ENCODE measurements at regions not wholly inside any gene's neighbourhood (a gene's known extent, or its start where the extent isn't known, plus 50 kb on each side); places are given as distances from the start of the nearest gene placed in this dataset.

DNA sequence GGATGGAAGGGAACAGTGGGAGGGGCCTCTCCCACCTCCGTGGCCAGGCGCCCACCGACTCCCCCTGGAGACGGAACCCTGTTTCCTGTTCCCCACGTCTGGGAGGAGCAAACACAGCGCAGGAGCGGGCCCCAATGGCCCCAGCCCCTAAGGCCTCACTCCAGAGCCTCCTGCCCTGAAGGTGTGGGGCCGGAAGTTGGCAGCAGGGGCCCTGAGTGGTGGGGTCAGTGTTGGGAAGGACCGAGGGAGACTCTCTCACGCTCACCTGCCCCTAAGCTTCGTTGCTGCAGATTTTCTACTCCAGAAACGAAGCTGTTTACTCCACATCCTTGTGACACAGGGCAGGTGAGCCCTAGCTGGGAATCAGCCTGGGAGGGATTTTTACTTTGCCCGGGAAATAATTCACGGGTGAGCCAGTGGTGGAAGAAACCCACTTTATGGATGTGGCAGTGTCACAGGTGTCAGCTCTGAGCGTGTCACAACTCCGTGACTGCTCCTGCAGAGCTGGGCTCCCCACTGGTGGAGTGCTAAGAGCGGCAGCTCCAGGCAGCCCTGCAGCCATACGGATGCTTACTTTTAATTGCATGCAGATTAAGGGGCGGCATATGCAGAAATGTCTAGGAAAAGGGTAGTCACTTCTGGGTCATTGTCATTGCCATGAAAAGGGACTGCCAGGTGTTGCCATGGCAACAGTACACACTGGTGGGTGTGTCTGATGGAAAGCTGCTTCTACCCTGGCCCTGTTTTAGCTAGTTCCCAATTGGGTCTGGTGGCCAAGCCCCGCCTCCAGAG, 77.5 kb upstream of the OLFM1 start:
- Histone ChIP-seq H3K4me1 (ENCODE audit: low read depth) (no peaks in the 10 kb centered on the region), H3K4me3 (no peak overlapping the region), H3K27ac (no peak overlapping the region), H3K27me3 (peaks cover 6% of the 10 kb centered on the region), H3K9me3 (ENCODE audit: low read depth) (no peaks in the 10 kb centered on the region), H3K36me3 (no peaks in the 10 kb centered on the region)
- TF ChIP-seq CTCF (IDR thresholded peaks at IDR 0.05; ENCODE audit: low read depth, low read length): no peak
- DNase-seq (ENCODE audit: low read depth in 1 of 2, low spot score in 1 of 2): no peak

GRCh38 chr9:135010586-135010860, 76.9 kb upstream of the OLFM1 start:
- DNase-seq (ENCODE audit: low read depth in 1 of 2, low spot score in 1 of 2): no peak
- H3K27ac ChIP-seq: no peak overlapping the region
- H3K9me3 ChIP-seq (ENCODE audit: low read depth): no peaks in the 10 kb centered on the region
- H3K27me3 ChIP-seq: peaks cover 8% of the 10 kb centered on the region
- no peak for TF ChIP-seq CTCF (IDR thresholded peaks at IDR 0.05; ENCODE audit: low read depth, low read length)
- no peaks in the 10 kb centered on the region for H3K4me1 ChIP-seq (ENCODE audit: low read depth)
- no peak overlapping the region for H3K4me3 ChIP-seq
- no peaks in the 10 kb centered on the region for H3K36me3 ChIP-seq

DNA sequence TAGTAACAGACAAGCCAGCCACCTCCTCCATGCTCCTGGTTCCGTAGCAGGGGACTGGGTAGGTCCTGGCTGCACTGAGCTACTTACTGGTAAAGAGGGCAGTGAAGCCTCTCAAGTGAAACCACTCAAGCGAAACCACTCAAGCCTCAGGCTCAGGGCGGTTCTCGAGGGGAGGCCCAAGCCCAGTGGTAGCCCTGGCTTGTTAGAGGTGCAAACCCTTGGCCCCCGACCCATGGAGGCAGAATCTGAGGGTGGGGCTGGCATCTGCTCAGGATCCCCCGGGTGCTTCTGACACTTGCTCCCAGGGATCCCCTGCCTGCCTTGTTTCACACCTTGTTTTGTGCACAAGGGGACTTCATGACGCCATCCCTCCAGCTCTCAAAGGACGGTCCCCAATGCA, 76.5 kb upstream of the OLFM1 start:
- Histone ChIP-seq H3K4me3 (no peak overlapping the region), H3K27me3 (peaks cover 8% of the 10 kb centered on the region), H3K4me1 (ENCODE audit: low read depth) (no peaks in the 10 kb centered on the region)

GRCh38 chr9:135012166-135012565, 75.3 kb upstream of the OLFM1 start:
- Histone ChIP-seq H3K4me1 (ENCODE audit: low read depth) (no peaks in the 10 kb centered on the region), H3K9me3 (ENCODE audit: low read depth) (no peaks in the 10 kb centered on the region), H3K36me3 (no peaks in the 10 kb centered on the region), H3K27ac (no peak overlapping the region), H3K27me3 (peaks cover 8% of the 10 kb centered on the region), H3K4me3 (no peak overlapping the region)
- no peak for DNase-seq (ENCODE audit: low read depth in 1 of 2, low spot score in 1 of 2)
- TF ChIP-seq CTCF (IDR thresholded peaks at IDR 0.05; ENCODE audit: low read depth, low read length): no peak

More for the DNA sequence above, 76.5 kb upstream of the OLFM1 start:
- Histone ChIP-seq H3K9me3 (ENCODE audit: low read depth) (no peaks in the 10 kb centered on the region), H3K27ac (no peak overlapping the region), H3K36me3 (no peaks in the 10 kb centered on the region)
- DNase-seq (ENCODE audit: low read depth in 1 of 2, low spot score in 1 of 2): peak in 1 of 2 donors; percentile 29
- TF ChIP-seq CTCF (IDR thresholded peaks at IDR 0.05; ENCODE audit: low read depth, low read length): no peak

DNA sequence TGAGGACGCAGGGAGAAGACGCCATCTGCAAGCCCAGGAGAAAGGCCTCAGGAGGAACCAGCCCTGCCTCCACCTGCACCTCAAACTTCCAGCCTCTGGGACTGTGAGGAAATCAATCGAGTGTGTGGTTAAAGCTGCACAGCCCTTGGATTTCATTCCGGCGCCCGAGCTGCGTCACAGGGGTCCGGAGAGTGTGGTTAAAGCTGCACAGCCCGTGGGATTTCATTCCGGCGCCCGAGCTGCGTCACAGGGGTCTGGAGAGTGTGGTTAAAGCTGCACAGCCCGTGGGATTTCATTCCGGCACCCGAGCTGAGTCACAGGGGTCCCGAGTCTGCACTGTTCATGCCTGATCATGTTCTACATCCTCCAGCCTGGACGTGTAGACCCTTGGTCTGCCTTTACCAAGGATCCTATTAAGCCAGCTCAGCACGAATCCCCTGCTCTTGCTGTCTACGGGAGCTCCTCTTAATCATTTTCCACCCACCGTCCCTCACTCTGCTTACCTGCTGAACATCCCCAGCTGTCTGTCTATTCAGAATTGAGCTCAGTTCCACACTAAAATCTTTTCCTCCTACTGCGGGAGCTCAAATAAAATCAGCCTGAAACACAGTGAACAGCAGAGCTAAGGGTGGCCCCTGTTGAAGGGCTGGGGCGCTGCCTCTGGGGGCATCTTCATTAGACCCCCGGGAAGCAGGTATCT, 73.0 kb upstream of the OLFM1 start:
- Histone ChIP-seq H3K9me3 (ENCODE audit: low read depth) (no peaks in the 10 kb centered on the region), H3K4me1 (ENCODE audit: low read depth) (no peaks in the 10 kb centered on the region), H3K36me3 (no peaks in the 10 kb centered on the region), H3K4me3 (no peak overlapping the region), H3K27ac (no peak overlapping the region), H3K27me3 (peaks cover 8% of the 10 kb centered on the region)
- no peak for TF ChIP-seq CTCF (IDR thresholded peaks at IDR 0.05; ENCODE audit: low read depth, low read length)
- no peak for DNase-seq (ENCODE audit: low read depth in 1 of 2, low spot score in 1 of 2)
